NB4 (cell line): ENCODE measurements at regions not wholly inside any gene's neighbourhood (a gene's known extent, or its start where the extent isn't known, plus 50 kb on each side); places are given as distances from the start of the nearest gene placed in this dataset.

ENCODE experiments used
- POLR2A ChIP-seq: IDR thresholded peaks from 2 replicates; pipeline ENCODE4 v1.6.1; 2011; ENCODE audit warnings: mild to moderate bottlenecking; ENCODE audit not compliant: insufficient read length; ENCODE audit errors: extremely low read depth
- TF ChIP-seq, protein P1 (sequence below): IDR thresholded peaks from one replicate; pipeline ENCODE4 v1.5.1; 2012; ENCODE audit warnings: low read depth, low read length

DNA sequence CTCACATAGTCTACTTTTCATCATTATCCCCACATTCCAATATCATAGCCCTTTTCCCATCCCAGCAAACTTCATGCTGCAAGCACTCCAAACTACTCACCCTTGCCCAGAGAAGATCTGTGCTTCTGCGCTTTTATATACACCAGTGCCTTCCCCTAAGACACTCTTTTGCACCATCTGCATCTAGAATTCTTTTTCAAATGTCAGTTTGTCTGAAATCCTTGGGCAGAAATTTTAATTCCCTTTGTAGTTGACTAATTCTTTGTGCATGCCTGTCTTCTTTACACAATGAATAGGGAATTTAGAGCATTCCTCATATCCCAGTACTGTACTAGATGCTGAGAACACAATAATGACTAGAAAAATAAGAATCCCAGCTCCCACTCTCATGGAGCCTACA lies 298.9 kb downstream of the KCNN2 start:
- TF ChIP-seq, protein P1, sequence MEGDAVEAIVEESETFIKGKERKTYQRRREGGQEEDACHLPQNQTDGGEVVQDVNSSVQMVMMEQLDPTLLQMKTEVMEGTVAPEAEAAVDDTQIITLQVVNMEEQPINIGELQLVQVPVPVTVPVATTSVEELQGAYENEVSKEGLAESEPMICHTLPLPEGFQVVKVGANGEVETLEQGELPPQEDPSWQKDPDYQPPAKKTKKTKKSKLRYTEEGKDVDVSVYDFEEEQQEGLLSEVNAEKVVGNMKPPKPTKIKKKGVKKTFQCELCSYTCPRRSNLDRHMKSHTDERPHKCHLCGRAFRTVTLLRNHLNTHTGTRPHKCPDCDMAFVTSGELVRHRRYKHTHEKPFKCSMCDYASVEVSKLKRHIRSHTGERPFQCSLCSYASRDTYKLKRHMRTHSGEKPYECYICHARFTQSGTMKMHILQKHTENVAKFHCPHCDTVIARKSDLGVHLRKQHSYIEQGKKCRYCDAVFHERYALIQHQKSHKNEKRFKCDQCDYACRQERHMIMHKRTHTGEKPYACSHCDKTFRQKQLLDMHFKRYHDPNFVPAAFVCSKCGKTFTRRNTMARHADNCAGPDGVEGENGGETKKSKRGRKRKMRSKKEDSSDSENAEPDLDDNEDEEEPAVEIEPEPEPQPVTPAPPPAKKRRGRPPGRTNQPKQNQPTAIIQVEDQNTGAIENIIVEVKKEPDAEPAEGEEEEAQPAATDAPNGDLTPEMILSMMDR, result no peak
- no peak for TF ChIP-seq POLR2A
